K562 (cell line): ENCODE measurements at regions not wholly inside any gene's neighbourhood (a gene's known extent, or its start where the extent isn't known, plus 50 kb on each side); places are given as distances from the start of the nearest gene placed in this dataset.
A peak's percentile ranks its signal among the peaks of the same experiment; 100 is the strongest.

Source experiments
- AFF1 ChIP-seq, 2 experiments: fragments of 450-650 bp; IDR thresholded peaks; 2 replicates each; pipeline ENCODE4 v1.6.1; 2018; ENCODE audit warnings: mild to moderate bottlenecking in 2 of 2, low read depth in 1 of 2; ENCODE audit not compliant: partially characterized antibody in 2 of 2
- ARID3A ChIP-seq: IDR thresholded peaks from 2 replicates; pipeline ENCODE4 v1.6.1; 2012; ENCODE audit warnings: low read depth, low read length, improper control_type of control experiment, borderline replicate concordance
- CBFA2T2 ChIP-seq: fragments of 450-650 bp; conservative IDR thresholded peaks from 2 replicates; pipeline ENCODE4 v1.6.1; 2017; ENCODE audit warnings: mild to moderate bottlenecking
- EP300 ChIP-seq: IDR thresholded peaks from 2 replicates; pipeline ENCODE4 v1.6.1; 2012; ENCODE audit warnings: low read length, improper control_type of control experiment
- EWSR1 ChIP-seq: fragments of 450-650 bp; IDR thresholded peaks from 2 replicates; pipeline ENCODE4 v1.6.1; 2018; ENCODE audit warnings: borderline replicate concordance, mild to moderate bottlenecking, low read depth, moderate library complexity; ENCODE audit not compliant: partially characterized antibody
- HMBOX1 ChIP-seq: sonication (generic); IDR thresholded peaks from 2 replicates; pipeline ENCODE4 v1.6.1; 2016
- MCM2 ChIP-seq: fragments of 450-650 bp; IDR thresholded peaks from 2 replicates; pipeline ENCODE4 v1.6.1; 2017; ENCODE audit warnings: low read depth, mild to moderate bottlenecking
- MEIS2 ChIP-seq: fragments of 450-650 bp; IDR thresholded peaks from 2 replicates; pipeline ENCODE4 v1.6.1; 2014; ENCODE audit warnings: mild to moderate bottlenecking; ENCODE audit not compliant: partially characterized antibody
- NFRKB ChIP-seq: fragments of 450-650 bp; IDR thresholded peaks from 2 replicates; pipeline ENCODE4 v1.6.1; 2016; ENCODE audit warnings: low read depth
- POU5F1 ChIP-seq: fragments of 150-350 bp; IDR thresholded peaks from 2 replicates; pipeline ENCODE4 v1.6.1; 2014; ENCODE audit warnings: borderline replicate concordance, low read length, low read depth, mild to moderate bottlenecking; ENCODE audit not compliant: partially characterized antibody
- PURB ChIP-seq: sonication (generic); formaldehyde crosslinking; IDR thresholded peaks from 2 replicates; pipeline ENCODE4 v1.9.0; 2021; ENCODE audit warnings: low read depth, mild to moderate bottlenecking, missing genetic modification reagents
- SIN3B ChIP-seq: fragments of 450-650 bp; IDR thresholded peaks from 2 replicates; pipeline ENCODE4 v1.6.1; 2017; ENCODE audit warnings: low read depth, mild to moderate bottlenecking, moderate library complexity
- TAL1 ChIP-seq: fragments of 450-650 bp; IDR thresholded peaks from 2 replicates; pipeline ENCODE4 v1.6.1; 2016; ENCODE audit warnings: mild to moderate bottlenecking
- TFAP4 ChIP-seq: sonication (generic); formaldehyde crosslinking; IDR thresholded peaks from 2 replicates; pipeline ENCODE4 v1.8.0; 2022; ENCODE audit warnings: missing genetic modification reagents, mild to moderate bottlenecking, moderate library complexity, borderline replicate concordance
- TFE3 ChIP-seq: fragments of 450-650 bp; formaldehyde crosslinking; IDR thresholded peaks from 2 replicates; pipeline ENCODE4 v1.4.0; 2020; ENCODE audit warnings: mild to moderate bottlenecking, mixed read lengths
- ZFP91 ChIP-seq: sonication (generic); formaldehyde crosslinking; IDR thresholded peaks from 2 replicates; pipeline ENCODE4 v1.8.0; 2022; ENCODE audit warnings: mild to moderate bottlenecking, missing genetic modification reagents
- ZNF589 ChIP-seq: fragments of 200-800 bp; sonication (Bioruptor generic); IDR thresholded peaks from 2 replicates; pipeline ENCODE4 v1.6.1; 2016; ENCODE audit warnings: low read depth, missing genetic modification characterization, missing compliant biosample characterization

GRCh38 chr7:12771378-12771877 is 84.0 kb downstream of the ARL4A start (continued):
- TF ChIP-seq ZFP91 (CRISPR knock-in tag) (no peak), ARID3A (0 out of 2 replicates have a peak, but pooled peaks have one; percentile 30), ZNF589 (no peak), EWSR1 (no peak), TFAP4 (no peak; the same call in 1 of the 2 replicates), NFRKB (no peak), PURB (CRISPR knock-in tag) (no peak), SIN3B (no peak), POU5F1 (no peak), HMBOX1 (no peak), MCM2 (no peak), MEIS2 (peak; percentile 96), TFE3 (CRISPR knock-in tag) (no peak), TAL1 (peak; percentile 66), AFF1 (IDR thresholded peaks at IDR 0.05; ENCODE audit: low read depth in 1 of 2, partially characterized antibody in 2 of 2) (no peak), CBFA2T2 (peak; percentile 64), EP300 (peak; percentile 45; the same call in 1 of the 2 replicates)
